ENCODE measurements at regions not wholly inside any gene's neighbourhood (a gene's known extent, or its start where the extent isn't known, plus 50 kb on each side); places are given as distances from the start of the nearest gene placed in this dataset.

GRCh38 chr12:77248036-77248435, 182.7 kb upstream of the E2F7 start:
- CTCF ChIA-PET (ENCODE audit: low intra/inter-chr PET ratio) = no interaction called here
- TF ChIP-seq ZBTB2 (IDR thresholded peaks at IDR 0.05) (no peak), MTA1 (IDR thresholded peaks at IDR 0.05; ENCODE audit: borderline replicate concordance) (no peak), TEAD2 (tag; IDR thresholded peaks at IDR 0.05) (no peak), SP2 (IDR thresholded peaks at IDR 0.05; ENCODE audit: extremely low read depth, low read depth, low read length, poor library complexity, severe bottlenecking) (no peak), FOXJ3 (CRISPR knock-in tag; IDR thresholded peaks at IDR 0.05) (no peak), MYC (IDR thresholded peaks at IDR 0.05; ENCODE audit: low read depth, low read length) (no peak), MYC (CRISPR knock-in tag; IDR thresholded peaks at IDR 0.05; ENCODE audit: borderline replicate concordance, low read depth) (no peak), ETS2 (tag; IDR thresholded peaks at IDR 0.05; ENCODE audit: borderline replicate concordance, poor library complexity, severe bottlenecking) (no peak), HDAC6 (IDR thresholded peaks at IDR 0.05; ENCODE audit: low read depth, low read length) (no peak), TCF15 (CRISPR knock-in tag; IDR thresholded peaks at IDR 0.05) (no peak), TFAM (CRISPR knock-in tag; conservative IDR thresholded peaks at IDR 0.05) (no peak), FOSL1 (tag; conservative IDR thresholded peaks at IDR 0.05) (no peak), EWSR1 (IDR thresholded peaks at IDR 0.05; ENCODE audit: borderline replicate concordance, low read depth, partially characterized antibody) (no peak), RBM15 (IDR thresholded peaks at IDR 0.05; ENCODE audit: insufficient read depth, low read length) (no peak), RNF219 (CRISPR knock-in tag; IDR thresholded peaks at IDR 0.05) (no peak), SETDB1 (IDR thresholded peaks at IDR 0.05; ENCODE audit: low read length) (no peak), CHD4 (IDR thresholded peaks at IDR 0.05; ENCODE audit: insufficient read depth, insufficient replicate concordance, low read depth, low read length, poor library complexity, severe bottlenecking) (no peak), ASH1L (IDR thresholded peaks at IDR 0.05; ENCODE audit: borderline replicate concordance, low read depth, partially characterized antibody) (no peak)

More at GRCh38 chr12:77248036-77248435, 182.7 kb upstream of the E2F7 start:
- no peak overlapping the region for H3K9ac ChIP-seq (ENCODE audit: insufficient read depth in 1 of 2, low read depth in 2 of 2, low read length in 2 of 2)
- no peak overlapping the region for H3K4me3 ChIP-seq
- in situ Hi-C loops (cut with MboI) (no loop called here), intact Hi-C loops (cut with micrococcal nuclease) (no loop called here)
- DNase-seq (ENCODE audit: extremely low read depth in 1 of 4, low spot score in 3 of 4) = no peak
- no peaks in the 10 kb centered on the region for H3K9me3 ChIP-seq (replicated peaks; ENCODE audit: control insufficient read depth, insufficient read depth, low read depth, low read length)
- no peak for FAIRE-seq
- no peak overlapping the region for H2AFZ ChIP-seq (ENCODE audit: low read depth, low read length)
- H3K79me2 ChIP-seq (ENCODE audit: control insufficient read depth, insufficient read depth, low read length) = no peaks in the 10 kb centered on the region
- H3K36me3 ChIP-seq (ENCODE audit: control insufficient read depth, insufficient read depth, low read length) = no peaks in the 10 kb centered on the region
- POLR2A ChIA-PET = no interaction called here
- no TSS peak for BruUV-seq (replicated peaks)
- no peak for ATAC-seq
- H4K20me1 ChIP-seq (replicated peaks; ENCODE audit: control insufficient read depth, insufficient read depth, low read length) = no peaks in the 10 kb centered on the region
- no peak overlapping the region for H3K27ac ChIP-seq (ENCODE audit: extremely low read depth, low read depth, low read length)
- 0% methylated on average over 2 of the region's 2 CpGs for WGBS (ENCODE audit: insufficient coverage, low coverage, missing lambda C conversion rate)
- H3K27me3 ChIP-seq (ENCODE audit: control insufficient read depth in 2 of 2, insufficient read depth in 2 of 2, low read length in 2 of 2) = no peaks in the 10 kb centered on the region
- H3K9me1 ChIP-seq (ENCODE audit: control insufficient read depth, insufficient read depth, low read length) = no peaks in the 10 kb centered on the region
- H3K4me2 ChIP-seq (ENCODE audit: insufficient read depth, low read length) = no peak overlapping the region
- no peaks in the 10 kb centered on the region for H3K4me1 ChIP-seq (replicated peaks in 1 of 2; ENCODE audit: control insufficient read depth in 2 of 2, insufficient read depth in 2 of 2, low read length in 2 of 2)
